Inferior parietal cortex (tissue), 1 donor: ENCODE measurements at regions not wholly inside any gene's neighbourhood (a gene's known extent, or its start where the extent isn't known, plus 50 kb on each side); places are given as distances from the start of the nearest gene placed in this dataset.

ENCODE experiments used
- DNase-seq: peaks from one replicate; pipeline ENCODE4 v3.0.0-alpha.2; 2016; ENCODE audit errors: extremely low spot score

DNA sequence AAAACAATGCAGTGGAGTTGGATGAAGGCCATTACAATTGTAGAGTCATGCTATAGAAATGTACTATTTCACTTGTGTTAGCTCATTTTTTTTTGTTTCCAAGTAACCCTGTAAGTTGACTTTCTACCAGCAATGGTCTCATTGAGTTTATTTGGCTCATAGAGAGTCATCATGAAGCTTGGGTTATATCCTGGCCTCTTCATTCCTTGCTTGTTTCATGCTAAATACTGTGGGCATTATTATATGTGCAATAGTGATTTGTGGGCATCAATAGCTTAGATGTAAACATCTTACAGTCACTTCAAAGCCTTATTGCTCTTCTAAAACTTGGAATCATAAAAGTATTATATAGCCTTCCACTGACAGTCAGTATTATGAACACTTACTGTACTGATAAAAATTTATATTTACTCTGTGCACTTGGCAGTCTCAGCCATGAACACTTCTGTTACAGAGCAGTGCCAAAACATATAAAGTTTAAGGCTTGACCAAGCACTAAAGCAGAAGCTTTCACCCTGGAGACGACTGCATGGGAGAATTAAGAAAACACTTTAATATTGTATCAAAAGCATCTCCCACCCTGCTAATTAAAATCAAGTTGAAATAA lies 751.2 kb downstream of the SATB2 start:
- no peak for DNase-seq

DNA sequence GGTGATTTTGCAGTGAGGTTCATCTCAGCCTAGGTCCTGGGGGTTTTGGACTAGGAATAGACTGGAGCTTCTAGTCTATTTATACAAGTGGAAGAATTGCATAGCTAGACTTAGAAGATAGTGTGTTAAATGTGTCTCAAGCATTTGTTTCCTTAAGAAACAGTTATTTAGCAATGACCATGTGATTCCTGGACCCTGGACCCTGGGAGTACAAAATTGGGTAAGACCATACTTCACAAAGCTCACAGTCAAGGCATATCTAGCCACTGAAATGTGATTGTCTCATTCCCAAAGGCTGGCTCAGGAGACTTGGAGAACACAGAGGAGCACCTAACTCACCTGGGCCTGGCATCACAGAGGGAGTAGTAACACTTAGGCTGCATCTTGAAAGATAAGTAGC lies 754.5 kb downstream of the SATB2 start:
- no peak for DNase-seq

DNA sequence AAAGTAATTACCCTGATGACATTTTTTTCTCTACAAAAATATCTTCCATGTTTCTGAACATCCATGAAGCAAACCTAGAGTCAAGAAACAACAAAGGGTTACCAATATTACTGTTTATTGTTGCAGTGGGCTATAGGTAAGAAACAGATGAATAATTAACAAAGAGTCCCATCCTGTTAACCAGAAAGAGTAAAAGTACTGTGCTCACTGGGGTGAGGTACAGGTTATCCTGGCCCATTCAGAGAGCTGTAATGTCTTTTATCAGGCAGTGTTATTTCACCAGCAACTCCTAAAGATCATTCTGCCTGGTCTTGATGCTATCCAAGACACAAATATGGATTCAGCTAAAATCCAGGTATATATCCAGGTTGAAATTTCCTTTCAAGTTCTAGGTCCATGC lies 754.9 kb downstream of the SATB2 start:
- no peak for DNase-seq

DNA sequence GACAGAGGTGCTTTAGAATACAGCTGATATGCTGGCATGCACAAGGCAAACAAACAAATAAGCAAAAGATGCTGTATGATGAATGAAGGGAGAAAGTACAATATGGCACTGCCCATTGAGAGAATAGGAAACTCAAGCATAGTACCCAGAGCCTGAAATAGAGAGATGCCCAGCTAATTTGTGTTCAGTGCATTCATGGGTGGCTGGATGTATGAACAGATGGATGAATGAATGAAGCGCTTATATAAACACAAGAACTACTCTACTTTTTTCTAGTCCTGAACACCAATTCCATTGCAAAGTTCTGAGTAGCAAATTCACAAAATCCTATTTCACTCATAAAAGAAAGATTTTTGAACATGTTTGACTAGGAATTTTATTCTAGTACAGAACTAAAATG lies 756.3 kb downstream of the SATB2 start:
- no peak for DNase-seq

DNA sequence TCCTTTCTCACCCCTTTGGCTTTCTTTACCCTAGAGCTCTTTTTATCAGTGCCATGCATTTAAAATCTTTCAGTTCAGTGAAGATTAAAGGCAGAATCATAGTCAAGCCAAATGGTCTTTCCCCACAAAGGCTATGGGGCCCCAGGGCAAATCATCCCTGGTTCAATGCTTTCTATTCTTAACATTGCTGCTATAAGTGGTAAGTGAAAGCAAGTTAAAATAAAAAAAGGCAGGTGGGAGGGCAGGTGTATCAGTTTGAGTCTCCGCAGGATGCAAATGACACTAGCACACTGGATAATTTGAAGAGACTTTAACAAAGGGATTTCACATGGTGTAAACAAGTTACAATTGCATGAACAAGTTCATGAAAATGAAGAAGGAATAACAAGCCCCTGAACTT lies 757.4 kb downstream of the SATB2 start:
- DNase-seq, result no peak

DNA sequence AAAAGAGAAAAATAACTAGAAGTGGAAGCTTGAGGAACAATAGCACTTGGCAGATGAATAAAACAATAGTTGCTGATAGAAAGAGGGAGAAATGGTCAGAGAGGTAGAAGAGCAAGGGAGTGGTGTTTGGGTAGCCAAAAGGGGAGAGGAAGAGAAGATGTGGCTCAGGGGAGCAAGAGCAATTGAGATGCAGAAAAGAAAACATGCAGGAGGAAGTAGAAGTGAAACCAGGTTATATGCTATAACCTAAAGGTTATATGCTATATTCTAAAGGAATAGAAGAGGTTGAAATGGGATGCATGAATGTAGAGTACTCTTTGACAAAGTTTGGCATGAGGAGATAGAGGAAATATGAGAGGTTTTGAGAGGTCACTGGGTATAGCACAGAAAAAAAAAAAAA lies 759.5 kb downstream of the SATB2 start:
- no peak for DNase-seq

DNA sequence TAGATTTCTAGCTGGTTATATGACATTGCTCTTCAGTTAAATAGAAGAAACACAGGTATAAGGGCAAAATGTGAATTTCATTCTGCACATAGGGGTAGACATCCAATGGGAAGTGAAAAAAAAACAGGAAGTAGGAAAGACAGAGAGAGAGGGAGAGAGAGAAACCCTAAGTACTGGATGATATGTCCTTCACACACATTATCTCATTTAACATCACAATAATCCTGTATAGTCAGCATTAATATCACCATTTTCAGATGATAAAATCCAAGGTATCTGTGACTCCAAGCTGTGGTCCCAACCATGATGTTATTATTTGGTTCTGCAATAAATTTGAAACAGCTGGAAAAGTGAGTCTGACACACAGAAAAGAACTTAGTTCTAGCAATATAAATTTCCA lies 759.9 kb downstream of the SATB2 start:
- DNase-seq, result no peak

DNA sequence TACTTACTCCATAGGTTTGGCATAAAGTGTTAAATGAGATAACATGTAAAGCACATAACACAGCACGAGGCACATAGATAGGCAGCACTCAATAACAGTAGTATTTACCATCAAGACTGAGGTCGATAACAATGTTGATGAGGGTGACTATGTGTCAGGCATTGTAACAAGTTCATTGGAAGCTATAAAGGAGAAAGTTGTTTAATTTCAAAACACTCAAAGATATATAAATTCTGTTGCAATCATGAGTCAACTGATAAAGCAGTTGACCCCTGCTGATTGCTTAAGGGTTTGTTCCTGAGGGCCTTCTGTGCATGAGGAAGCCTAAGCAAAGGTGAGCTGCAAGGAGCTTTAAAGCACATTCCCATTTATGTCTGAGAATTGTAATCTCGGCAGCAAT lies 760.5 kb downstream of the SATB2 start:
- DNase-seq, result no peak

DNA sequence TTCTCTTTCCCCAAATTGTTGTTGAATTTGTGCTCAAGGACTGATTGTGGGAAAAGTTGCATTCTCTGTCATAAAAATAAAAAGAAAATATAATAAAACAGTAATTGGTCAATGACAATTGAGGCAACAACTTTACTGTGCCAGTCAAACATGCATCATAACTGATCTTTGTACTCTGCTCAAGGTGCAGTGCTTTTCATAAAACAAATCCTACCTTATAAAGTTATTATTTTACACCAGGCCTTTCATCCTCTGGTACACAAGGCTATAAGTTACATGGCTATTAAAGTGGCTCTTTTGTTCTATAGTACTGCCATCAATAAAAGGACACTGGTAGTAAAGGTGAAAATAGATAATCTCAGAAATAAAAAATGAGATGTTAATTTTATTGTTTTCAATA lies 761.9 kb downstream of the SATB2 start:
- no peak for DNase-seq

DNA sequence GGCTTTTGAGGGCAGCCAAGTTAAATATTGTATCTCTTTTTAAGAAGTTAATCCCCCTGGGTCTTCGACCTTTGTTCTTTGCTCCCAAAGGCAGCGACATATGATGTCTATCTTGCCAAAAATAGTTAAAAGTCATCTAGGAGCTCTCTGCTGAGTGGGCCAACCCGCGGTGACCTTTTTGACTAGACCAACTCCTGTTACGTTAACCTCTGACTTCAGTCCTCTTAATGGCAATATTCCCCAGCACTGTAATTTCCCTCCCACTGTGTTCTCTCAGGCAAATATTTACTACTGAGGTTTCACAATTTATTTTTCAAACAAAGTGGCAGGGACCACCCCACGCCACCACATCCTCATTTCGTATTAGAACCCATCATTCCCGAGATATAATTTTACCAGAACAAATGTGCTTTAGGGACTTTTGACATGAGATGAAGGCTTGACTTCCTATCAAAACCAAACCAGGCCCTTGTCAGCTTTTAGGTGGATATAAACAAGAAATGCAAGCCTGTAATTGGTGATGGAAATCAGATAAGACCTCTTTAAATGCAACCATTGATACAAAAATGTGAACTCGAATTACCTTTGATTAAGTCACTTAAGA lies 764.7 kb downstream of the SATB2 start:
- DNase-seq, result no peak

DNA sequence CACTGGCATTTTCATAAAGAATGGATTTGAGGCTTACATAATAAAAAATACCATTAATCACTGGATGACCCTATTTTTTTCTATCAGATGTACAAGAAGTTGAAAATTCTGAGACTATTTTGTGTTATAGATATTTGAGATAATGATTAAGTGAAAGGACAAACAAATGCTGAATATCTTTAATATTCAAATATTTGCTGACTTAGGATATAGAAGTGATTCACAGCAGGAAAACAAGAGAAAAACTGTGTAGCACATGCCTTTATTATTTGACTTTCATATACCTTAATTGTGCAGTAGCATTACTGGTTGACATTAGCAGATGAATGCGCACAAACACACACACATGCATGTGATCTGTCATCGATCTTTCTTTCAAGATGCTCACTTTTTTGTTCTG lies 766.5 kb downstream of the SATB2 start:
- no peak for DNase-seq

DNA sequence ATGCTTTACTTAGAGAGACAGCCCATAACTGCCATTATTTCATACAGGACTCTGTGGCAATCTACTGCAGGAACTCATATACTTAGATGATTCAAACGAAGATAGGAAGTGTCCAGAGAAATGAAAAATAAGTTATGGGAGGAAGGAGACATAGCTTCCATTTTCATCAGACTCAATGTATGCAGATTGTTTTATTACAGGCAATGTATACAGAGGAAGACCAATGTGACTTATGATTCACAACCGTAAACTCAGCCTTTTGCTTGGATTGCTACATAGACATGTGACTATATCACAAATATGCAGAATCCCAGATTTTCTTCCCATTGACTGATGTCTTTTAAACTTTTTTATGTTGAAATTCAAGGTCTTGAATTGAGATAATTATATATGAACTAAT lies 793.4 kb downstream of the SATB2 start:
- no peak for DNase-seq

DNA sequence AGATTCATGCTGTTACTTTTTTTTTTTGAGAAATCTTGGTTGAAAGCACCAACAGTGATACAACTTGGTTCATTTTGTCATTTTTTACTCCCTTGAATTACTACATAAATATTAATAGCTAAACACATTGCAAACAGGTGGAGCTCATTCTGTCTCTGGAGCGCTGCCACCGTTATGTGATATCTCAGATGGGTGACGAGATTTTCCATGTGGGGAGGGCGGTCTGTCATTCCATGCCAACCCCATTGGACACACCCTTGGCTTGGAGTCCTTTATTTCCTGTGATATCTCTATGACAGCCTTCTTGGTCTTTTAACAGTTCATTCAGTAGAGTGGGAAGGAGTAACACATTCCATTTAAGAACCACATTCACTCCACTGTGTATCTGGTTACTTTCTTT lies 794.8 kb downstream of the SATB2 start:
- DNase-seq, result no peak

DNA sequence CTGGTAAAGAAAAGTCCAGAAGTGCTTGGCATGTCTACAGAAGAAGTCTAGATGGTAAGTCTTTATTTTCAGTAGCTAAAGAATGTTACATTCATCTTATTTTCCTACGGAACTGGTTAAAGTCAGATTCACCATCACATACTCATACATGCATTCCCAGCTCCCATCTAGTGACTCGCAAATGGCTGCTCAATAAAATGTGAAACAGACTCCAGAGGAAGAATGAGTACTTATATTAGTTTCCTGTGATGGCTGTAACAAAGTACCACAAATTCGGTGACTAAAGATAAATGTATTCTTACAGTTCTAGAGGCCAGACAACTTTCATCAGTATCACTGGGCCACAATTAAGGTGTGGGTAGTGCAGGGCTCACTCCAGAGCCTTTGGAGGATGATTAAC lies 797.2 kb downstream of the SATB2 start:
- no peak for DNase-seq

DNA sequence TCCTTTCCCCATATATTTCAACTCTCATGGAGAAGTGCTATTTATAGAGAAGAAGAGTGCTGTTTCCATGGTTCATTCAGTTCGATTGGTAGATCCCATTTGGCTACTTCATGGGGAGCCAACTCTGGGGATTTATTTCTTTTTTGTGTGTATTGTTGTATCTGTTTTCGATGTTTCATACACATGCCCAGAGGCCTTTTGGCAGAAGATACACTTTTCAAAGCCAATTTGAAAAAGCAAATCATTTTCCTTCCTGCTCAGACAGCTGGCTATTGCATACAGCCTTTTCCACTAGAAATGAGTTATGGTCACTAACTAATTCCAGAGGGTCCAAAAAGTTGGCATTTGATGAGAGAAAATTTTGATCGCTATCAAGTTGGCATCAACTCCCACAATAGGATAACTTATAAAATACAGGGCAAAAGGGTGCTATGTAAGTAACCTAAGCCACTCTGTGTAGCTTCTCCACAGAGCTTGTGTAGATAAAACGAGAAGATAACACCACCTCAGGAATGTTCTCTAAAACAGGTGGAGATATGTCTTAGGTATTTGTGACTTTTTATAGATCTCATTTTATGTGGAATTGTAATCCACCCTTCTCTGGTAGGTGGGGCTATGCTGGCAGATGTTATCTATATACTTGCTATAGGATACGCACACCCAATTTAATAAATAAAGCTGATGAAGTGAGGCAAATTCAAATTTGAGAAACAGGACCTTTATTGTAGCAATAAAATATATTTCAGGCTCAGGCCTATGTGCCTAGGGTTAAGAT lies 798.5 kb downstream of the SATB2 start:
- DNase-seq, result no peak

DNA sequence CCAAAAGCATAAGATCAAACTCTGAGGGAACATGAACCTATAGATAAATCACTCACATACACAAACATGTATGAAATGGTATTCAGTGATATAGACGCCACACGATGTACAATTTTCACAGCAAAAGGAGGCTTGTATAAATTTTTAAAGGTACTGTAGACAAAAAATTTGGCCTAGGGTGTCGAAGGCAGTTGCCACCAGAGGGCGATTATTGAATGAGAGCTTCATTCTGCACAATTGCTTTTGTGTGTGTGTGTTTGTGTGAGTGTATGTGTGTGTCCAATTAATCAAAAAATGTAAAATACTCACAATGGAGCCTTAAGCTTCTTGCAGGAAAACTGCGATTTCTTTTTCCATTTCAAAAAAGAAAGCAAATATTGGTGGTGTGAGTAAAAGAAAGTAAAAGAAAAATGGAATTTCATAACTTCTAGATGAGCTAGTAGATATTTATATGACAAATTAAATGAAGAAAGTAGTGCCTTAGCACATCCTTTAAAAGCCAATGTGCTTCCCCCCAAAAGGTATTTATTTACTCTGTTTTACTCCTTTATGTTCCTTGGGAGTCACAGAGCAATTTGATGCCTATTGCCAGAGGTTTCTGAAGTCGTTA lies 800.1 kb downstream of the SATB2 start:
- peak; percentile 44 for DNase-seq

DNA sequence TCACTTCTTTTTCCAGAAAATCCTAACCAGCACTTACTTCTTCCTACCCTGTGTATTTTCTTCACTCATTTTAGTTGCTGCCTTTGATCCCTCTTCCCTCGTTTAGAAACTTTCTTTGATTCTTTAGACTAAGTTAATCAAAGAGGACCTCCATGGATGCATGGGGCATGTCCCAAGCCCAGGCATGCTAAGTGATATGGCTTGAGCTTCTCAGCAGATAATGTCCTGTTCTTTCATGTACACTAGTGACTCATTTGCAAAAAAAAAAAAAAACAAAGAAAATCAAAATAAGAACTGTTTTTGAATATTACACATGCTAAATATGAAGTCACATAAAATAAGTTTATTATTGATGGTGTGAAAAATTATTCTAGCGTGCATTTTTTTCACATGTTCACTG lies 800.9 kb downstream of the SATB2 start:
- DNase-seq, result no peak

DNA sequence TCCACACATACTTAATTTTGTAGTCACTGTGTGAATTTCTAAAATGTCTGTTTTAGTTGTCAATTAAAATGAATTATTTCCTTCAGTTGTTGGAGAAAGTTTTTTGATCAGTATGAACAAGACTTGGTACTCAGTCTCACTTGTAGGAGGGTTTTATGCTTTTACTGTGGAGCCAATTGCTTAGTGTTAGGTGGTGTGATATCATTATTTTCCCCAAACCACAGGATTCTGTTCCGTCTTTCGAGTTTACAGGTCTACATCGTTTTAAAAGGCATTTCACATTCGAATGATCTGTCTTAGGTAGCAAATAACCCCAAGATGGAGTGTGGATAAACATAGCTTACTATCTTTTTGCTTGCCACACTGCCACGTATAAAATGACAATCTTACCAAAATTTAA lies 803.1 kb downstream of the SATB2 start:
- DNase-seq, result peak; percentile 17

DNA sequence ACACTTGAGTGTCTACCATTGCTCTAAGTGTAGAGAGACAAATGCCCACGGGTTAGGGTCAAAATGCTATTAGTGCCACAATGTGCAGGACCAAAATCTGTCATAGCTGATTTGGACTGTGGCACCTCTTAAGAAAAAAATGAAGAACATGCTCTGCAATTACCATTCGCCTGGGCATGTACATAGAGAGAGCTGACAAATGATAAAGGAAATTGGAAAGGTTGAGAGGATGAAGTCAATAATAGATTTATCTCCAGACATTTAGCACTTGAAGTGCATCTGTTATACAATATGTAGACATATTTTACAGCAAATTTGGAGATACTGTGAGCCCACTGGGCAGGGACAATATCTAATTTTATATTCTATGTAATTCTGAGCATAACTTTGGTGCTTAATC lies 804.4 kb downstream of the SATB2 start:
- DNase-seq, result no peak

DNA sequence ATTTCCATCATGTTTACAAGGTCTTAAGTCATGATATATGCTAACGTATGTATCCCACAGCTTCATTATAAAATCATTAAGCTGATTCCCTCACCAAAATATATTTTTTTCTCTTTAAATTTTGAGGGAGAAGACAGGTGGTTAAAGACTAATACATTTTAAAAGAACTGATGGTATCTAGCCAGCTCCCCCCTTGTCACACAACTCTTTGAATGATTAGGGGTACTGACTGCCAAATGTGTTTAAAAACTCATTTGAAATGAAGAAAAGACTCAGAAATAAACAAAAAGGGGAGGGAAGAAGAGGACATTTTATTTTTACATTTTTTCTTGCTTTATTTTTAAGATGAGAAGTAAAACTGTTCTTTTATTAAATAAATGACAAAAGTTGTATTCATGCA lies 805.3 kb downstream of the SATB2 start:
- DNase-seq, result no peak

DNA sequence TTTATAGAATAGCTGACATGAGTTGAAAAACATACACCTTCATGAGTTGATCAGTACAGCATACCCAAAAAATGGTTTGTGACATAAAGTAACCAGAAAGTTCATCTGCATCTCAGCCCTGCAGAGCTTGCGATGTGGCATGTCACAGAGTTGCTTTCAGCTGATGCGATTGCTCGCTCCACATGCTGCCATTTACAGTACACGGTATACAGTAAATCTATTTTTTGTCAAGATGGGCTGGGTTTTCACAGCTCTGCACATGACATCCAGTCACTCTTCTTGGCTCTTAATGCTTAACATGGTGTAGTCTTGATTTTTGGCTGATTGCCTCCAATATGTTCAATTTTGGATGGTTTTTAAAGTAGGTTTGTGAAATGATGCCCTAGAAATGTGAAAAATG lies 811.9 kb downstream of the SATB2 start:
- DNase-seq, result no peak

DNA sequence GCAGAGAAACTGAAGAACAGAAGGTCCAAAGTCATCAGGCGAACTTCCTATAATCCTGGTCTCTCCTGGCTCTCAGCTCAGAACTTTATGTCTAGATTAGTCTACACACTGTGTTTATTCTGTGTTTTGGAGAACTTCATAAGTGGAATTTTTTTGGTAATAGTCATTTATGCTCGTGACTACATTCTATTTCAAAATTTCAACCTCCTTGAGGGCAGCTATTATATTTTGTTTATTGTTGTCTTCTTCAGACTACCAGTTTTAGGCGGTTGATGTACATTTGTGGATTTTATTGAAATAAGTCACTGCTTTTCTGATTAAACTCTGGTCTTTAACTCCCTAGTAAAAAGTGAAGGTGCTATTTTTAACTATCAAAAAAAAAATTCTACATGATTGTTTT lies 816.6 kb downstream of the SATB2 start:
- no peak for DNase-seq

DNA sequence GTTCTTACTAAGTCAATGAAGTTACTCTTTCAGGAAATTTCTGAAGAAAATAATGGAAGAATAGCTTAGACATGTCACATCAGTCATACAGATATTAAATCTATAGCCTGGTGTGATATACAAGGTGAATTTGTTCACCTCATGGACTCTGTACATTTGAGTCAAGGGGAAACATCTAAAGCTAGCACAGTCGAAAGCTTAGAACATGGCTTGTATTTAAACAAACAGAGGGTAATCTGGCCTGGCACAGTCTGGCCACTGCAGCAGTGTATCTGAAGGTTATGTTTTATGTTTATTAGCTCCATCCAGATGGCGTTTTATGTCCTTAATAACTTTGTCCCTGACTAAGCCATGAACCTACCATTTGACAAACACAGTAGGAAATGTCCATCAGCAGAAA lies 817.3 kb downstream of the SATB2 start:
- DNase-seq, result no peak
